WTC11 (cell line): ENCODE measurements at regions not wholly inside any gene's neighbourhood (a gene's known extent, or its start where the extent isn't known, plus 50 kb on each side); places are given as distances from the start of the nearest gene placed in this dataset.

Experiments used
- ATAC-seq: fragments of 200-7000 bp; cut with Tn5 transposase; 2 replicates; pipeline ENCODE4 v1.10.0; 2021; ENCODE audit warnings: mild to moderate bottlenecking, moderate library complexity
- CTCF ChIA-PET: fragments of 300-600 bp; sonication (Branson Sonifier 250); formaldehyde crosslinking; loops from one replicate; lab custom pipeline; 2021; ENCODE audit warnings: antibody characterized with exemption; lab: Charles Lee
- POLR2A ChIA-PET: fragments of 350-600 bp; sonication (Branson Sonifier 250); formaldehyde crosslinking; loops from one replicate; lab custom pipeline; 2021; ENCODE audit warnings: antibody characterized with exemption; lab: Charles Lee
- DNase-seq: peaks from one replicate; pipeline ENCODE4 v3.0.0; 2021; ENCODE audit warnings: low spot score
- H3K27ac Mint-ChIP-seq: 2 replicates; pipeline ENCODE4 v1.8.0; 2021; ENCODE audit warnings: mixed read lengths
- H3K27me3 Mint-ChIP-seq: 2 replicates; pipeline ENCODE4 v1.8.0; 2021; ENCODE audit warnings: low read depth, mild to moderate bottlenecking, moderate library complexity, mixed read lengths
- H3K36me3 Mint-ChIP-seq: 2 replicates; pipeline ENCODE4 v1.8.0; 2021; ENCODE audit warnings: mixed read lengths
- H3K4me1 Mint-ChIP-seq: 2 replicates; pipeline ENCODE4 v1.8.0; 2022; ENCODE audit warnings: mixed read lengths
- H3K4me3 Mint-ChIP-seq: 2 replicates; pipeline ENCODE4 v1.8.0; 2021; ENCODE audit warnings: mild to moderate bottlenecking, moderate library complexity, mixed read lengths
- H3K9me3 Mint-ChIP-seq: 2 replicates; pipeline ENCODE4 v1.8.0; 2021; ENCODE audit warnings: mixed read lengths
- ATF3 ChIP-seq: sonication (generic); formaldehyde crosslinking; conservative IDR thresholded peaks from 2 replicates; pipeline ENCODE4 v1.8.1; 2022; ENCODE audit warnings: mild to moderate bottlenecking, missing genetic modification reagents
- CBFB ChIP-seq: sonication (generic); formaldehyde crosslinking; IDR thresholded peaks from 2 replicates; pipeline ENCODE4 v1.8.1; 2022; ENCODE audit warnings: mild to moderate bottlenecking, low read depth, missing genetic modification reagents
- CREM ChIP-seq: sonication (generic); formaldehyde crosslinking; IDR thresholded peaks from 2 replicates; pipeline ENCODE4 v1.8.1; 2022; ENCODE audit warnings: mild to moderate bottlenecking, missing genetic modification reagents, moderate library complexity
- ELF4 ChIP-seq: sonication (generic); formaldehyde crosslinking; IDR thresholded peaks from 2 replicates; pipeline ENCODE4 v1.8.1; 2022; ENCODE audit warnings: low read depth, mild to moderate bottlenecking, moderate library complexity, missing genetic modification reagents
- FOXP4 ChIP-seq: sonication (generic); formaldehyde crosslinking; IDR thresholded peaks from 2 replicates; pipeline ENCODE4 v1.8.0; 2022; ENCODE audit warnings: mild to moderate bottlenecking, missing genetic modification reagents
- IRF2 ChIP-seq: sonication (generic); formaldehyde crosslinking; IDR thresholded peaks from 2 replicates; pipeline ENCODE4 v1.8.0; 2022; ENCODE audit warnings: low read depth, missing genetic modification reagents, borderline replicate concordance
- JAZF1 ChIP-seq: fragments of 250-450 bp; sonication (Bioruptor Pico); IDR thresholded peaks from 2 replicates; pipeline ENCODE4 v1.9.0; 2021; ENCODE audit warnings: moderate library complexity, mild to moderate bottlenecking, inconsistent platforms
- MXD4 ChIP-seq: fragments of 250-450 bp; sonication (Bioruptor Pico); IDR thresholded peaks from 2 replicates; pipeline ENCODE4 v1.8.0; 2021; ENCODE audit warnings: mild to moderate bottlenecking, moderate library complexity, borderline replicate concordance
- NR2C2 ChIP-seq: sonication (generic); formaldehyde crosslinking; IDR thresholded peaks from 2 replicates; pipeline ENCODE4 v1.8.0; 2022; ENCODE audit warnings: mild to moderate bottlenecking, missing genetic modification reagents
- OVOL2 ChIP-seq: fragments of 250-450 bp; sonication (Bioruptor Pico); IDR thresholded peaks from 2 replicates; pipeline ENCODE4 v1.9.0; 2021; ENCODE audit warnings: mild to moderate bottlenecking, borderline replicate concordance
- RORB ChIP-seq: fragments of 250-450 bp; sonication (Bioruptor Pico); IDR thresholded peaks from 2 replicates; pipeline ENCODE4 v1.9.0; 2021; ENCODE audit warnings: mild to moderate bottlenecking
- SMAD4 ChIP-seq: sonication (generic); formaldehyde crosslinking; IDR thresholded peaks from 2 replicates; pipeline ENCODE4 v1.8.0; 2022; ENCODE audit warnings: mild to moderate bottlenecking, missing genetic modification reagents
- TEAD1 ChIP-seq: sonication (generic); formaldehyde crosslinking; IDR thresholded peaks from 2 replicates; pipeline ENCODE4 v1.8.0; 2022; ENCODE audit warnings: mild to moderate bottlenecking, missing genetic modification reagents
- ZBTB21 ChIP-seq: sonication (generic); formaldehyde crosslinking; IDR thresholded peaks from 2 replicates; pipeline ENCODE4 v1.8.1; 2023; ENCODE audit warnings: mild to moderate bottlenecking, missing genetic modification reagents, borderline replicate concordance
- ZMAT4 ChIP-seq: fragments of 250-450 bp; sonication (Bioruptor Pico); IDR thresholded peaks from 2 replicates; pipeline ENCODE4 v1.9.0; 2021; ENCODE audit warnings: mild to moderate bottlenecking
- ZNF423 ChIP-seq: fragments of 250-450 bp; sonication (Bioruptor Pico); IDR thresholded peaks from 2 replicates; pipeline ENCODE4 v2.1.2; 2022; ENCODE audit warnings: mild to moderate bottlenecking, moderate library complexity
- ZNF532 ChIP-seq: fragments of 250-450 bp; sonication (Bioruptor Pico); IDR thresholded peaks from 2 replicates; pipeline ENCODE4 v1.9.0; 2021; ENCODE audit warnings: mild to moderate bottlenecking, borderline replicate concordance
- ZSCAN18 ChIP-seq: fragments of 250-450 bp; sonication (Bioruptor Pico); IDR thresholded peaks from 2 replicates; pipeline ENCODE4 v2.1.2; 2022; ENCODE audit warnings: mild to moderate bottlenecking, moderate library complexity
- TF ChIP-seq, protein P1 (sequence below): sonication (generic); formaldehyde crosslinking; IDR thresholded peaks from 2 replicates; pipeline ENCODE4 v1.8.1; 2022; ENCODE audit warnings: low read depth, mild to moderate bottlenecking, moderate library complexity, missing genetic modification reagents, borderline replicate concordance
- TF ChIP-seq, protein P2 (sequence below): fragments of 250-450 bp; sonication (Bioruptor Pico); conservative IDR thresholded peaks from 2 replicates; pipeline ENCODE4 v1.9.0; 2021; ENCODE audit warnings: mild to moderate bottlenecking

DNA sequence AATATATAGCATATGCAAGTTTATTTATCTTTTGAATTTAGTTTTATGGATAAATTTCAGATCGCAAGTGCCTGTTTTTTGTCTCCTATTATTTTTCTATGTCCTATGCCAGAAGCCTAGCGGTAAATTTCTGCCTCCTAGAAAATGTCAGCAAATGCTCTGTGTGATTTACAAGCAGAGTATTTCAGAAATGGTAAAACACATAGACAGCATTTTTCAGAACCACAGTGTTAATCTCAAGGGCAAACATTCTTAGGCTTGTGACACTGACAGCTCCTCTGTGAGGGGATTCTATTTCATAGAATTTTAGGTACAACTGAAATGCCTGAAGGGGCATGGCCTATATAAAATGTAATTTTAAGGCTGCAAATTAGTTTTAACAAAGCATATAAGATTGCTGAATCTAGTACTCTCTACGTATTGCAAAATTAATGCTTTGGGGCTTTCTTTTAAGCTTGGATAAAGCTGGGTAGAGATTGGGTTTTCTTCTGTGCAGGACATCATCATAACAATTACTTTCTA lies 89.9 kb upstream of the PTCHD4 start:
- ATAC-seq (no peak), DNase-seq (no peak)
- H3K4me1 Mint-ChIP-seq = peaks cover 24% of the 10 kb centered on the region
- CTCF ChIA-PET = no interaction called here
- POLR2A ChIA-PET = no interaction called here
- TF ChIP-seq, protein P1, sequence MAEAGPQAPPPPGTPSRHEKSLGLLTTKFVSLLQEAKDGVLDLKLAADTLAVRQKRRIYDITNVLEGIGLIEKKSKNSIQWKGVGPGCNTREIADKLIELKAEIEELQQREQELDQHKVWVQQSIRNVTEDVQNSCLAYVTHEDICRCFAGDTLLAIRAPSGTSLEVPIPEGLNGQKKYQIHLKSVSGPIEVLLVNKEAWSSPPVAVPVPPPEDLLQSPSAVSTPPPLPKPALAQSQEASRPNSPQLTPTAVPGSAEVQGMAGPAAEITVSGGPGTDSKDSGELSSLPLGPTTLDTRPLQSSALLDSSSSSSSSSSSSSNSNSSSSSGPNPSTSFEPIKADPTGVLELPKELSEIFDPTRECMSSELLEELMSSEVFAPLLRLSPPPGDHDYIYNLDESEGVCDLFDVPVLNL (CRISPR knock-in tag) = no peak
- TF ChIP-seq, protein P2, sequence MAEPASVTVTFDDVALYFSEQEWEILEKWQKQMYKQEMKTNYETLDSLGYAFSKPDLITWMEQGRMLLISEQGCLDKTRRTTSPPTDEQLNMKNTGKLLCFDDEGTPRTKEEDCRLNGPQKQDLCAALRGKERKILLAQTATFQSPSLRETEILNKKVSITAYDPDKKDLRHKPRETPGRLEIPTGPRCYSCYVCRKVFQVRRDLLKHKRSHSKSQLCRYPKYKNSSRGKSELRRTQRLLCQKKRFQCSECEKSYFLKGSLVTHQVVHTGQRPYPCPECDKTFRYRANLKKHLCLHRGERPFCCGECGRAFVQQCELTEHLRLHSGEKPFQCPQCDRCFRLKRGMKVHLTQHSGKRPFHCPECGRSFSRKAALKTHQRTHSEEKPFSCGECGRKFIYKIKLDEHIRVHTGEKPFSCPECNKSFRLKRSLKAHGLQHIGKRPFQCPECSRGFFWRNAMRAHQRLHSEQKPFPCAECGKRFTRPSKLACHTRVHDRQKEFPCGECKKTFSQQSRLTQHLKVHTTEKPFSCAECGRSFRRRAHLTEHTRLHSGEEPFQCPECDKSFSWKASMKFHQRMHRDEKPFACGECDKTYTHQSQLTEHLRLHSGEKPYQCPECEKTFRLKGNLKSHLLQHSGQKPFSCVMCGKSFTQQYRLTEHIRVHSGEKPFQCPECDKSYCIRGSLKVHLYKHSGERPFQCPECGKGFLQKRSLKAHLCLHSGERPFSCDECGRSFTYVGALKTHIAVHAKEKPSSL (CRISPR knock-in tag) = no peak
- TF ChIP-seq ELF4 (no peak), NR2C2 (CRISPR knock-in tag) (no peak), JAZF1 (CRISPR knock-in tag) (no peak), SMAD4 (no peak)
- H3K36me3 Mint-ChIP-seq = peaks cover 24% of the 10 kb centered on the region
- peaks cover 32% of the 10 kb centered on the region for H3K9me3 Mint-ChIP-seq
- no peak overlapping the region for H3K4me3 Mint-ChIP-seq
- H3K27me3 Mint-ChIP-seq = no peaks in the 10 kb centered on the region
- H3K27ac Mint-ChIP-seq = no peak overlapping the region

DNA sequence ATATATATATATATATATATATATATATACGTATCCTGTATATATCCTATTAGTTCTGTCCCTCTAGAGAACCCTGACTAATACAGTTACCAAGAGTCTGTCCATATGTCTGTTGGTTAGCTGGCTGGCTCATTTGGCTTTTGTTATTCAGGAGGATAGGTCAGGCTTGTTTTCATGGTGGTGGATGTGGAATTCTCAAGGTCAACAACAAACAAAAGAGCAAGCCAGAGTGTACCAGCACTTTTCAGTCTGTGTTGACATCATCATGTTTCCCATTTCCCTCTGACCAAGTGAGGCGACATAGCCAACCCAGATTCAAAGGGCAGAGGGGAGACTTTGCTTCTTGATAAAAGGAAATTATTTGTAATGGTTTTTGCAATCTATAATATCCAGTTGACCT lies 88.5 kb upstream of the PTCHD4 start:
- ChIA-PET CTCF (no interaction called here), POLR2A (no interaction called here)
- H3K4me3 Mint-ChIP-seq = no peak overlapping the region
- H3K27me3 Mint-ChIP-seq = no peaks in the 10 kb centered on the region
- H3K9me3 Mint-ChIP-seq = peaks cover 32% of the 10 kb centered on the region
- no peak for ATAC-seq
- peaks cover 24% of the 10 kb centered on the region for H3K4me1 Mint-ChIP-seq
- no peak overlapping the region for H3K27ac Mint-ChIP-seq
- TF ChIP-seq TEAD1 (CRISPR knock-in tag) (no peak), ZSCAN18 (CRISPR knock-in tag) (no peak), ZBTB21 (CRISPR knock-in tag) (no peak), ZNF423 (no peak), ZNF532 (CRISPR knock-in tag) (no peak), IRF2 (CRISPR knock-in tag) (no peak), CBFB (CRISPR knock-in tag) (no peak)
- no peak for DNase-seq
- peaks cover 24% of the 10 kb centered on the region for H3K36me3 Mint-ChIP-seq

DNA sequence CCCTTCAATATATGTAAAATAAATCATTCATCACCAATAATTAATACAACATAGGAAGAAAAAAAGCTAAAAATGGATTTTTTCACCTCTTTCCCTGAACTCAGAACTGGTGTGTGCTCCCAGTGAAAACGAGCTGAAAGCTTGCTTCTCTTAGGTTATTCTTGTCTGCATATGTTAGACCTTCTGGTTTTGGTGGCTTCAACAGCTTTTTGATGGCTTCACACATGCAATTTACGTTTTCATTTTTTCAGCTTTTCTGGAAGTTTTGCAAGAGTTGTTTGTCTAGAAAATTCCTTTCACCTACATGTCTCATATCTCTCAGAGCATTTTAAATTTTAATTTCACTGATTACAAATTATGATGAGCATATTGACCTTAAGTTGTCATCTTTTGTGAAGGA lies 86.9 kb upstream of the PTCHD4 start:
- no peak for ATAC-seq
- H3K27ac Mint-ChIP-seq = no peak overlapping the region
- POLR2A ChIA-PET = no interaction called here
- peaks cover 21% of the 10 kb centered on the region for H3K9me3 Mint-ChIP-seq
- no peak overlapping the region for H3K4me3 Mint-ChIP-seq
- H3K4me1 Mint-ChIP-seq = peaks cover 18% of the 10 kb centered on the region
- DNase-seq = no peak
- H3K27me3 Mint-ChIP-seq = no peaks in the 10 kb centered on the region
- CTCF ChIA-PET = no interaction called here
- peaks cover 13% of the 10 kb centered on the region for H3K36me3 Mint-ChIP-seq
- TF ChIP-seq RORB (CRISPR knock-in tag) (no peak), ZMAT4 (CRISPR knock-in tag) (no peak), MXD4 (CRISPR knock-in tag) (no peak), OVOL2 (CRISPR knock-in tag) (no peak), FOXP4 (CRISPR knock-in tag) (no peak), ATF3 (no peak), CREM (CRISPR knock-in tag) (no peak)
